ENCODE measurements at regions not wholly inside any gene's neighbourhood (a gene's known extent, or its start where the extent isn't known, plus 50 kb on each side); places are given as distances from the start of the nearest gene placed in this dataset.

DNA sequence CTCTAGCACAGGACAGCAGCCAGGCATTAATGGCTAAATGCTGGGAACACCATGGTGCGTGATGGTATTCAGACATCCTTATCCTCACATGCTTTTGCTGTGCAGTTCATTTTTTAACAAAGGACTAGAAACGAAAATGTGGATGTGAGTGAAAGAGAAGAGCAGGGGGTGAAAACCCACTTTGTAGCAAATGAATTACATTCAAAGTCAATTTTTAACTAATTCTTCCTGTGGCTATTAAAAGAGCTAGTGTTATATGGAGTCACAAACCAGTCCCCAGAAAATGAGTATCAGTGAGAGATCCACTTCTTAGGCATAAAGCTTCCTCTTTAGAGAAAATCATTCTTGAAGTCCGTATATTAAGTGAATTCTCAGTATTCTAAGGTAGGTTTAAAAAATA lies 592.0 kb upstream of the LMO3 start:
- no peaks in the 10 kb centered on the region for H3K27me3 ChIP-seq (ENCODE audit: insufficient read depth, low read length, poor library complexity, severe bottlenecking)
- H3K4me2 ChIP-seq (ENCODE audit: low read depth, low read length, poor library complexity, severe bottlenecking): no peak overlapping the region
- no peak overlapping the region for H3K4me3 ChIP-seq (ENCODE audit: low read length, poor library complexity, severe bottlenecking)
- no peak overlapping the region for H2AFZ ChIP-seq (ENCODE audit: low read length)
- H3F3A ChIP-seq (ENCODE audit: low read depth): no peaks in the 10 kb centered on the region
- H3K4me1 ChIP-seq (ENCODE audit: insufficient read depth, low read length, poor library complexity, severe bottlenecking): no peaks in the 10 kb centered on the region
- TF ChIP-seq EZH2phosphoT487 (IDR thresholded peaks at IDR 0.05; ENCODE audit: borderline replicate concordance) (no peak), CTCF (conservative IDR thresholded peaks at IDR 0.05; ENCODE audit: low read length) (no peak)
- no peaks in the 10 kb centered on the region for H3K9me3 ChIP-seq (ENCODE audit: insufficient read depth, low read depth, low read length)
- H3K79me2 ChIP-seq (ENCODE audit: insufficient read depth, low read length): no peaks in the 10 kb centered on the region
- no peaks in the 10 kb centered on the region for H4K20me1 ChIP-seq (ENCODE audit: insufficient read depth, low read length, poor library complexity, severe bottlenecking)
- no peak overlapping the region for H3K9ac ChIP-seq (ENCODE audit: low read depth, low read length, poor library complexity, severe bottlenecking)
- H3K36me3 ChIP-seq (ENCODE audit: insufficient read depth, low read length): no peaks in the 10 kb centered on the region
- no peaks in the 10 kb centered on the region for H3K9me2 ChIP-seq (replicated peaks; ENCODE audit: low read depth, low read length)

DNA sequence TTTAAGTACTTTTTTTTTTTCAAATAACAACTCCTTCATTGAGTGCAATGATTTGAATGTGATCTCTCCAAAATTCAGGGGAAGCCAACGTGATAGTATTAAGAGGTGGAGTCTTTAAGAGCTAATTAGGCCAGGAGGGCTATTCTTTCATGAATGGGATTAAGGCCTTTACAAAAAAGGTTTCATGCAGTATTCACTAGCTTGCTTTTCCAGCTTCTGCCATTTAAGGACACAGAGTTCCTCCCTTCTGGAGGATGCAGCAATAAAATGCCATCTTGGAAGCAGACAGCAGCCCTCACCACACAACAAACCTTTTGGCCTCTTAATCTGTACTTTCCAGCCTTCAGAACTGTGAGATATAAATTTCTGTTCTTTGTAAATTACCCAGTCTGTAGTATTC lies 586.8 kb upstream of the LMO3 start:
- Histone ChIP-seq H3K27me3 (ENCODE audit: insufficient read depth, low read length, poor library complexity, severe bottlenecking) (no peaks in the 10 kb centered on the region), H3F3A (ENCODE audit: low read depth) (no peaks in the 10 kb centered on the region), H3K9ac (ENCODE audit: low read depth, low read length, poor library complexity, severe bottlenecking) (no peak overlapping the region), H3K36me3 (ENCODE audit: insufficient read depth, low read length) (no peaks in the 10 kb centered on the region), H4K20me1 (ENCODE audit: insufficient read depth, low read length, poor library complexity, severe bottlenecking) (no peaks in the 10 kb centered on the region), H3K79me2 (ENCODE audit: insufficient read depth, low read length) (no peaks in the 10 kb centered on the region), H3K4me2 (ENCODE audit: low read depth, low read length, poor library complexity, severe bottlenecking) (no peak overlapping the region), H3K4me1 (ENCODE audit: insufficient read depth, low read length, poor library complexity, severe bottlenecking) (no peaks in the 10 kb centered on the region), H3K9me3 (ENCODE audit: insufficient read depth, low read depth, low read length) (no peaks in the 10 kb centered on the region), H3K4me3 (ENCODE audit: low read length, poor library complexity, severe bottlenecking) (no peak overlapping the region), H2AFZ (ENCODE audit: low read length) (no peak overlapping the region), H3K9me2 (replicated peaks; ENCODE audit: low read depth, low read length) (no peaks in the 10 kb centered on the region)
- TF ChIP-seq CTCF (conservative IDR thresholded peaks at IDR 0.05; ENCODE audit: low read length) (no peak), EZH2phosphoT487 (IDR thresholded peaks at IDR 0.05; ENCODE audit: borderline replicate concordance) (no peak)

GRCh38 chr12:17169726-17170471 lies 563.9 kb upstream of the LMO3 start:
- H3K27me3 ChIP-seq (ENCODE audit: insufficient read depth, low read length, poor library complexity, severe bottlenecking): no peaks in the 10 kb centered on the region
- H3K4me3 ChIP-seq (ENCODE audit: low read length, poor library complexity, severe bottlenecking): no peak overlapping the region
- H3K9ac ChIP-seq (ENCODE audit: low read depth, low read length, poor library complexity, severe bottlenecking): no peak overlapping the region
- no peaks in the 10 kb centered on the region for H3K9me3 ChIP-seq (ENCODE audit: insufficient read depth, low read depth, low read length)
- H3K36me3 ChIP-seq (ENCODE audit: insufficient read depth, low read length): no peaks in the 10 kb centered on the region
- H3F3A ChIP-seq (ENCODE audit: low read depth): no peaks in the 10 kb centered on the region
- H3K79me2 ChIP-seq (ENCODE audit: insufficient read depth, low read length): no peaks in the 10 kb centered on the region
- TF ChIP-seq EZH2phosphoT487 (IDR thresholded peaks at IDR 0.05; ENCODE audit: borderline replicate concordance) (no peak), CTCF (conservative IDR thresholded peaks at IDR 0.05; ENCODE audit: low read length) (no peak)
- H3K9me2 ChIP-seq (replicated peaks; ENCODE audit: low read depth, low read length): no peaks in the 10 kb centered on the region
- no peaks in the 10 kb centered on the region for H3K4me1 ChIP-seq (ENCODE audit: insufficient read depth, low read length, poor library complexity, severe bottlenecking)
- H2AFZ ChIP-seq (ENCODE audit: low read length): no peak overlapping the region
- no peaks in the 10 kb centered on the region for H4K20me1 ChIP-seq (ENCODE audit: insufficient read depth, low read length, poor library complexity, severe bottlenecking)
- H3K4me2 ChIP-seq (ENCODE audit: low read depth, low read length, poor library complexity, severe bottlenecking): no peak overlapping the region
